T-cell (primary cell): ENCODE measurements at regions not wholly inside any gene's neighbourhood (a gene's known extent, or its start where the extent isn't known, plus 50 kb on each side); places are given as distances from the start of the nearest gene placed in this dataset.

Experiments
- ATAC-seq, 4 experiments: fragments of 200-7000 bp in 3 of 4; fragments of 150-1000 bp in 1 of 4; cut with Tn5 transposase; replicated peaks in 1 of 4; 1 replicate in 3 of 4; 2 replicates in 1 of 4; pipeline ENCODE4 v1.10.0; 2021; ENCODE audit warnings: moderate library complexity in 3 of 4, mild to moderate bottlenecking in 2 of 4, moderate number of reproducible peaks in 1 of 4
- CTCF ChIA-PET, 2 donors: fragments of 300-600 bp; sonication (Branson Sonifier 250); formaldehyde crosslinking; loops; one replicate each; lab custom pipeline; 2022; ENCODE audit warnings: antibody characterized with exemption in 2 of 2; lab: Charles Lee
- POLR2A ChIA-PET, 2 donors: fragments of 300-600 bp; sonication (Branson Sonifier 250); formaldehyde crosslinking; loops; one replicate each; lab custom pipeline; 2022; ENCODE audit warnings: antibody characterized with exemption in 2 of 2; lab: Charles Lee
- DNase-seq, 35 experiments: peaks; one replicate each; pipeline versions ENCODE4 v3.0.0 to v3.0.0-alpha.2; 2013 to 2023
- H3K27ac ChIP-seq: one replicate; pipeline ENCODE4 v1.5.1; 2013; ENCODE audit warnings: low read length
- H3K27me3 ChIP-seq, 2 experiments: replicated peaks in 1 of 2; 1 replicate in 1 of 2; 2 replicates in 1 of 2; pipeline versions ENCODE4 v1.6.1 to v1.7.0; 2013; ENCODE audit warnings: low read length in 1 of 2, mixed read lengths in 1 of 2; ENCODE audit not compliant: control insufficient read depth in 2 of 2, insufficient read depth in 2 of 2; ENCODE audit errors: extremely low read depth in 1 of 2
- H3K36me3 ChIP-seq, 2 donors: 1 replicate in 1 of 2; 2 replicates in 1 of 2; pipeline versions ENCODE4 v1.6.1 to v1.7.0; 2013; ENCODE audit warnings: low read length in 1 of 2; ENCODE audit not compliant: control insufficient read depth in 2 of 2, insufficient read depth in 1 of 2; ENCODE audit errors: extremely low read depth in 1 of 2
- H3K4me1 ChIP-seq, 2 experiments: 1 replicate in 1 of 2; 2 replicates in 1 of 2; pipeline versions ENCODE4 v1.6.1 to v1.7.0; 2013; ENCODE audit warnings: low read length in 2 of 2, mixed read lengths in 1 of 2; ENCODE audit not compliant: insufficient read depth in 2 of 2, control insufficient read depth in 1 of 2; ENCODE audit errors: extremely low read depth in 1 of 2
- H3K4me3 ChIP-seq, 2 donors: 1 replicate in 1 of 2; 2 replicates in 1 of 2; pipeline versions ENCODE4 v1.5.1 to v1.7.0; 2013; ENCODE audit warnings: mild to moderate bottlenecking in 2 of 2, low read length in 1 of 2, moderate library complexity in 1 of 2; ENCODE audit not compliant: control insufficient read depth in 1 of 2; ENCODE audit errors: extremely low read depth in 1 of 2
- H3K9me3 ChIP-seq: 2 replicates; pipeline ENCODE4 v1.7.0; 2013
- H3K27ac Mint-ChIP-seq, 2 donors: one replicate each; pipeline ENCODE4 v1.8.0; 2020 to 2021; ENCODE audit warnings: mild to moderate bottlenecking in 2 of 2, mixed read lengths in 2 of 2
- H3K27me3 Mint-ChIP-seq, 2 donors: one replicate each; pipeline ENCODE4 v1.8.0; 2021 to 2022; ENCODE audit warnings: mixed read lengths in 2 of 2
- H3K36me3 Mint-ChIP-seq: one replicate; pipeline ENCODE4 v1.8.0; 2021; ENCODE audit warnings: mixed read lengths
- H3K4me1 Mint-ChIP-seq, 3 donors: one replicate each; pipeline ENCODE4 v1.8.0; 2020 to 2022; ENCODE audit warnings: mixed read lengths in 3 of 3, mild to moderate bottlenecking in 1 of 3
- H3K4me3 Mint-ChIP-seq, 3 donors: one replicate each; pipeline ENCODE4 v1.8.0; 2020 to 2022; ENCODE audit warnings: mild to moderate bottlenecking in 3 of 3, mixed read lengths in 3 of 3, moderate library complexity in 3 of 3
- H3K9me3 Mint-ChIP-seq, 3 donors: one replicate each; pipeline ENCODE4 v1.8.0; 2020 to 2022; ENCODE audit warnings: mixed read lengths in 3 of 3
- WGBS: methylation state at CpG from one replicate; pipeline ENCODE4 v1.1.5; 2013; ENCODE audit warnings: missing lambda C conversion rate; ENCODE audit not compliant: insufficient coverage; 5-methylcytosine and 5-hydroxymethylcytosine counted together

DNA sequence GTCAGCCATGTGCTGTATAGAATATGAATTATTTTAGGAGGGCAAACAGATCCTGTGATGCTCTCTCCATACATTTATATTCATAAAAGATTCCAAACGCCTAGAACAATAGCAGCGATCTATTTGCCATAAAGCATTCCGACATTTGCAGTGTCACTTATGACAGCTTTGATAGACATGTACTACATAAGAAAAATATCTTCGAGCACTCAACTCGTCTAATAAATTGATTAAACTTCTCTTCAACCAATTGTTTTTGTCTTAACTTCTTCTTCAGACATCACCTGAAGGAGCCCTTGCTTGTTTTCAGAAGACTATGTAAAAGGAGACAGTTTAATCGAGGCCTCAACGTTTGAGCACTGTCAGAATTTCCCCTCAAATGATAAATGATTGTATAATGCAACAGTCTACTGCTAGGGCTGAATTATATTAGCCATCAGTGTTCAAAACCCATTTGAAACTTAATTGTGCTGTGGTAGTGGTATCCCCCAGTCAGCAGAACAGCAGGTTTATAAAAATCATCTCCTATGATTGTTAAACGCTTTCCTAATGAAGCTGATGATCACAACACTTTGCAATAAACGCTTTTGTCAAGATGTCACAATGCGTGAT, 158.0 kb upstream of the MGMT start:
- ChIA-PET CTCF (no interaction called here), POLR2A (interaction anchor here in 1 of 2 donors (0.6 kb wide), 1 partner anchor 10 kb away, joined by 3 read pairs; no protein-coding TSS in a partner anchor)
- H3K4me3 Mint-ChIP-seq = no peak overlapping the region
- no peaks in the 10 kb centered on the region for H3K4me1 ChIP-seq
- H3K27ac Mint-ChIP-seq = no peak overlapping the region
- peaks cover 2 to 6% of the 10 kb centered on the region in 2 experiments for H3K27me3 ChIP-seq
- no peak for DNase-seq
- peaks cover 0 to 9% of the 10 kb centered on the region in 2 donors for H3K27me3 Mint-ChIP-seq
- H3K27ac ChIP-seq = no peak overlapping the region
- no peaks in the 10 kb centered on the region for H3K36me3 ChIP-seq
- no peaks in the 10 kb centered on the region for H3K36me3 Mint-ChIP-seq
- no peaks in the 10 kb centered on the region for H3K9me3 ChIP-seq
- no peak for ATAC-seq
- H3K9me3 Mint-ChIP-seq = peaks cover 0 to 3% (median 0%) of the 10 kb centered on the region in 3 donors
- WGBS = 88% methylated on average over 4 of the region's 10 CpGs
- no peaks in the 10 kb centered on the region for H3K4me1 Mint-ChIP-seq
- H3K4me3 ChIP-seq = no peak overlapping the region

- no CpG with 5 or more reads among the region's 5 CpGs for WGBS
Observed at GRCh38 chr10:129309565-129309964, 157.5 kb upstream of the MGMT start.

GRCh38 chr10:129310881-129311280, 156.2 kb upstream of the MGMT start:
- Histone ChIP-seq H3K9me3 (no peaks in the 10 kb centered on the region), H3K36me3 (no peaks in the 10 kb centered on the region), H3K4me3 (no peak overlapping the region), H3K4me1 (no peaks in the 10 kb centered on the region), H3K27me3 (peaks cover 2 to 6% of the 10 kb centered on the region in 2 experiments), H3K27ac (no peak overlapping the region)
- no peak for DNase-seq
- Mint-ChIP-seq H3K36me3 (no peaks in the 10 kb centered on the region), H3K27ac (no peak overlapping the region), H3K9me3 (peaks cover 4 to 11% (median 9%) of the 10 kb centered on the region in 3 donors), H3K4me3 (no peak overlapping the region), H3K27me3 (peaks cover 2 to 15% of the 10 kb centered on the region in 2 donors), H3K4me1 (no peaks in the 10 kb centered on the region)
- no peak for ATAC-seq
- POLR2A ChIA-PET = no interaction called here
- CTCF ChIA-PET = no interaction called here
- WGBS = no CpG with 5 or more reads among the region's 4 CpGs

More at GRCh38 chr10:129309565-129309964, 157.5 kb upstream of the MGMT start:
- Mint-ChIP-seq H3K27me3 (peaks cover 0 to 9% of the 10 kb centered on the region in 2 donors), H3K4me1 (no peaks in the 10 kb centered on the region), H3K9me3 (peaks cover under 1 to 4% (median under 1%) of the 10 kb centered on the region in 3 donors), H3K27ac (no peak overlapping the region), H3K4me3 (no peak overlapping the region), H3K36me3 (no peaks in the 10 kb centered on the region)
- Histone ChIP-seq H3K4me1 (no peaks in the 10 kb centered on the region), H3K36me3 (no peaks in the 10 kb centered on the region), H3K27me3 (peaks cover 2 to 6% of the 10 kb centered on the region in 2 experiments), H3K9me3 (no peaks in the 10 kb centered on the region), H3K4me3 (no peak overlapping the region), H3K27ac (no peak overlapping the region)
- ChIA-PET POLR2A (interaction anchor here in 1 of 2 donors (0.6 kb wide), 1 partner anchor 10 kb away, joined by 3 read pairs; no protein-coding TSS in a partner anchor), CTCF (no interaction called here)
- DNase-seq (no peak), ATAC-seq (no peak)

GRCh38 chr10:129319934-129320333, 147.1 kb upstream of the MGMT start:
- no CpG with 5 or more reads among the region's 1 CpG for WGBS
- no peaks in the 10 kb centered on the region for H3K36me3 ChIP-seq
- no peak overlapping the region for H3K4me3 Mint-ChIP-seq
- ATAC-seq = no peak
- H3K27me3 ChIP-seq = no peaks in the 10 kb centered on the region
- no peak overlapping the region for H3K27ac Mint-ChIP-seq
- H3K27me3 Mint-ChIP-seq = peaks cover 2% of the 10 kb centered on the region in 2 donors
- no peaks in the 10 kb centered on the region for H3K36me3 Mint-ChIP-seq
- CTCF ChIA-PET = no interaction called here
- DNase-seq = no peak
- H3K4me1 ChIP-seq = no peaks in the 10 kb centered on the region
- no peaks in the 10 kb centered on the region for H3K4me1 Mint-ChIP-seq
- H3K4me3 ChIP-seq = no peak overlapping the region
- no peaks in the 10 kb centered on the region for H3K9me3 ChIP-seq
- POLR2A ChIA-PET = no interaction called here
- peaks cover 15 to 34% (median 16%) of the 10 kb centered on the region in 3 donors for H3K9me3 Mint-ChIP-seq
- no peak overlapping the region for H3K27ac ChIP-seq

DNA sequence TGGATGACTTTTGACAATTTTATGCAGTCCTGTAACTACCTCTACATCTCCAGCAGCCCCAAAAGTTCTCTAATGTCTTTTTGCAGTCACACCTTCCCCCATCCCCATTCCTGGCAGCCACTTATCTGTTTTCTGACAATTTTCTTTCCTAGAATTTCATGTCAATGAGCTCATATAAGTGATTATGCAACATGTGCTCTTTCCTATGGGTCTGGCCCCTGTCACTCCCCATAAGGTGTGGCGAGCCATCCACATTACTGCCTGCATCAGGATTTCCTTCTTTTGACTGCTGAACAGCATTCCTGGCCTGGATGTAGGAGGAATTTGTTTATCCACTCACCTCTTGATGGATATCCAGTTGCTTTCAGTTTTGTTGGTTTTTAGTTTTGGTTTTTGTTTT, 146.7 kb upstream of the MGMT start:
- WGBS = no CpG with 5 or more reads among the region's 1 CpG
- Mint-ChIP-seq H3K9me3 (peaks cover 14 to 31% (median 15%) of the 10 kb centered on the region in 3 donors), H3K36me3 (no peaks in the 10 kb centered on the region), H3K4me1 (no peaks in the 10 kb centered on the region), H3K4me3 (no peak overlapping the region), H3K27ac (no peak overlapping the region), H3K27me3 (no peaks in the 10 kb centered on the region)
- Histone ChIP-seq H3K27ac (no peak overlapping the region), H3K4me1 (no peaks in the 10 kb centered on the region), H3K9me3 (no peaks in the 10 kb centered on the region), H3K36me3 (no peaks in the 10 kb centered on the region), H3K4me3 (no peak overlapping the region), H3K27me3 (no peaks in the 10 kb centered on the region)
- no peak for DNase-seq
- no peak for ATAC-seq
- CTCF ChIA-PET = no interaction called here
- POLR2A ChIA-PET = no interaction called here

- no peaks in the 10 kb centered on the region for H3K36me3 Mint-ChIP-seq
- H3K36me3 ChIP-seq = no peaks in the 10 kb centered on the region
- no peaks in the 10 kb centered on the region for H3K27me3 Mint-ChIP-seq
- peaks cover 8 to 21% (median 9%) of the 10 kb centered on the region in 3 donors for H3K9me3 Mint-ChIP-seq
- H3K4me1 Mint-ChIP-seq = no peaks in the 10 kb centered on the region
- WGBS = 85% methylated on average over 10 of the region's 10 CpGs
- no peak overlapping the region for H3K27ac Mint-ChIP-seq
- POLR2A ChIA-PET = no interaction called here
- no peak for DNase-seq
- H3K9me3 ChIP-seq = no peaks in the 10 kb centered on the region
- CTCF ChIA-PET = no interaction called here
- no peak overlapping the region for H3K4me3 Mint-ChIP-seq
- no peaks in the 10 kb centered on the region for H3K4me1 ChIP-seq
- no peak overlapping the region for H3K27ac ChIP-seq
- H3K27me3 ChIP-seq = no peaks in the 10 kb centered on the region
- no peak for ATAC-seq
- H3K4me3 ChIP-seq = no peak overlapping the region
Observed at GRCh38 chr10:129321727-129322126, 145.3 kb upstream of the MGMT start.
